B cell (primary cell): ENCODE measurements at regions not wholly inside any gene's neighbourhood (a gene's known extent, or its start where the extent isn't known, plus 50 kb on each side); places are given as distances from the start of the nearest gene placed in this dataset.

ENCODE experiments used
- CTCF ChIP-seq: fragments of 200-600 bp; IDR thresholded peaks from one replicate; pipeline ENCODE4 v1.8.0; 2022; ENCODE audit warnings: antibody characterized with exemption, mild to moderate bottlenecking
- EZH2 ChIP-seq: IDR thresholded peaks from 2 replicates; pipeline ENCODE4 v1.6.1; 2012; ENCODE audit warnings: borderline replicate concordance, low read depth, mild to moderate bottlenecking, moderate library complexity, low read length; ENCODE audit not compliant: insufficient read depth, poor library complexity, severe bottlenecking

- TF ChIP-seq CTCF: no peak
- TF ChIP-seq EZH2: no peak
These were observed 562.8 kb downstream of the TMEM182 start for GRCh38 chr2:103324671-103325070.
